Osteocyte (in vitro differentiated cells): ENCODE measurements at regions not wholly inside any gene's neighbourhood (a gene's known extent, or its start where the extent isn't known, plus 50 kb on each side); places are given as distances from the start of the nearest gene placed in this dataset.

ENCODE experiments used
- DNase-seq: peaks from one replicate; pipeline ENCODE4 v3.0.0; 2021; ENCODE audit warnings: mixed read lengths; ENCODE audit not compliant: unreplicated experiment; ENCODE audit errors: extremely low spot score
- H3K27ac Mint-ChIP-seq: one replicate; pipeline ENCODE4 v1.8.0; 2021; ENCODE audit warnings: mild to moderate bottlenecking, mixed read lengths; ENCODE audit not compliant: unreplicated experiment
- H3K27me3 Mint-ChIP-seq: one replicate; pipeline ENCODE4 v1.8.0; 2021; ENCODE audit warnings: mixed read lengths; ENCODE audit not compliant: unreplicated experiment
- H3K36me3 Mint-ChIP-seq: one replicate; pipeline ENCODE4 v1.8.0; 2021; ENCODE audit warnings: mixed read lengths; ENCODE audit not compliant: unreplicated experiment
- H3K4me1 Mint-ChIP-seq: one replicate; pipeline ENCODE4 v1.8.0; 2021; ENCODE audit warnings: mixed read lengths; ENCODE audit not compliant: unreplicated experiment
- H3K4me3 Mint-ChIP-seq: one replicate; pipeline ENCODE4 v1.8.0; 2021; ENCODE audit warnings: mild to moderate bottlenecking, moderate library complexity, mixed read lengths; ENCODE audit not compliant: unreplicated experiment
- H3K9me3 Mint-ChIP-seq: one replicate; pipeline ENCODE4 v1.8.0; 2021; ENCODE audit warnings: mixed read lengths; ENCODE audit not compliant: unreplicated experiment
- TF ChIP-seq, protein P1 (sequence below): fragments of 200-600 bp; sonication (generic); IDR thresholded peaks from 2 replicates; pipeline ENCODE4 v1.5.0; 2021; ENCODE audit warnings: antibody characterized with exemption, mild to moderate bottlenecking, moderate library complexity

DNA sequence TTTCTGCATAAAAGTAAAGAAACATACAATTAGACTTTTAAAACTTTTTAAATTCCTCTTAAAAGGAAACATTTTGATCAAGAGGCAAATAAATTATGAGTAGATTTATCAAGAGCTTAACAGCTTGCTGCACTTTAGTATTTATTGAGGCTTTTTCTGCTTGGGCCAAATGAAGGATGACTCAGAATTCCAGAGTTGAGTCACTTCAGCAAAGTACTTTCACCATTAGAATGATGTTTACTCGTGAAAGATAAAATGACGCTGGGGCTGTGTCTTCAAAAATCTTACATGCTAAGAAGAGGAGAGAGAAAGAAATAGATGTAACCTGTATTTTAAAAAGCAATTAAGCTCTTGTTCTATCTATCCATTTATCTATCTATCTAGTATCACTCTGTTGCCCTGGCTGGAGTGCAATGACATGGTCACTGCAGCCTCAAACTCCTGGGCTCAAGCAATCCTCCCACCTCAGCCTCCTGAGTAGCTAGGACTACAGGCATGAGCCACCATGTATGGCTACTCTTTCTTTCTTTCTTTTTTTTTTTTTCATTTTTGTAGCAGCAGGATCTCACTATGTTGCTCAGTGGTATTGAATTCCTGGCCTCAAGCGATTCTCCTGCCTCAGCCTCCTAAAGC is 75.3 kb upstream of the RIOK3 start:
- no peaks in the 10 kb centered on the region for H3K27me3 Mint-ChIP-seq
- peaks cover 5% of the 10 kb centered on the region for H3K36me3 Mint-ChIP-seq
- no peaks in the 10 kb centered on the region for H3K9me3 Mint-ChIP-seq
- no peak overlapping the region for H3K4me3 Mint-ChIP-seq
- H3K4me1 Mint-ChIP-seq: peaks cover 31% of the 10 kb centered on the region
- TF ChIP-seq, protein P1, sequence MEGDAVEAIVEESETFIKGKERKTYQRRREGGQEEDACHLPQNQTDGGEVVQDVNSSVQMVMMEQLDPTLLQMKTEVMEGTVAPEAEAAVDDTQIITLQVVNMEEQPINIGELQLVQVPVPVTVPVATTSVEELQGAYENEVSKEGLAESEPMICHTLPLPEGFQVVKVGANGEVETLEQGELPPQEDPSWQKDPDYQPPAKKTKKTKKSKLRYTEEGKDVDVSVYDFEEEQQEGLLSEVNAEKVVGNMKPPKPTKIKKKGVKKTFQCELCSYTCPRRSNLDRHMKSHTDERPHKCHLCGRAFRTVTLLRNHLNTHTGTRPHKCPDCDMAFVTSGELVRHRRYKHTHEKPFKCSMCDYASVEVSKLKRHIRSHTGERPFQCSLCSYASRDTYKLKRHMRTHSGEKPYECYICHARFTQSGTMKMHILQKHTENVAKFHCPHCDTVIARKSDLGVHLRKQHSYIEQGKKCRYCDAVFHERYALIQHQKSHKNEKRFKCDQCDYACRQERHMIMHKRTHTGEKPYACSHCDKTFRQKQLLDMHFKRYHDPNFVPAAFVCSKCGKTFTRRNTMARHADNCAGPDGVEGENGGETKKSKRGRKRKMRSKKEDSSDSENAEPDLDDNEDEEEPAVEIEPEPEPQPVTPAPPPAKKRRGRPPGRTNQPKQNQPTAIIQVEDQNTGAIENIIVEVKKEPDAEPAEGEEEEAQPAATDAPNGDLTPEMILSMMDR: no peak
- DNase-seq: no peak
- H3K27ac Mint-ChIP-seq: peak overlapping the region; percentile 88

DNA sequence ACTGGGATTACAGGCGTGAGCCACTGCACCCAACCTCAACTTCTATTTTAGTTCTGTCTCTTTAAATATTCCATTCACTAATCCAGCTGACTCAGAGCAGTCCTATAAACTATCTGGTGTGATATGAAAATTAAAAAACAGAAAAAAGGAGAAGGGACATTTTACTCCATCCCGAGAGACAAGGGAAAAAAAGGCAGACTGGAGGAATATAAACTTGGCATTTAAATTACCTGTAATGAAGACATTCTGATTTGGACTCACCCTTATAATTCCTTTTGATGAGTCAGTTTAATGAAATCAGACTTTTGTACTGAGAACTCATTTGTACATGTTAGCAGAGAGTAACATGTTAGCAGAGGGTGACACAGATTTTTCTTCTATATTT is 74.8 kb upstream of the RIOK3 start:
- Mint-ChIP-seq H3K4me1 (peaks cover 34% of the 10 kb centered on the region), H3K4me3 (no peak overlapping the region), H3K9me3 (no peaks in the 10 kb centered on the region), H3K27me3 (no peaks in the 10 kb centered on the region), H3K27ac (peak overlapping the region; percentile 88), H3K36me3 (peaks cover 5% of the 10 kb centered on the region)
- DNase-seq: no peak
- TF ChIP-seq, protein P1: no peak

DNA sequence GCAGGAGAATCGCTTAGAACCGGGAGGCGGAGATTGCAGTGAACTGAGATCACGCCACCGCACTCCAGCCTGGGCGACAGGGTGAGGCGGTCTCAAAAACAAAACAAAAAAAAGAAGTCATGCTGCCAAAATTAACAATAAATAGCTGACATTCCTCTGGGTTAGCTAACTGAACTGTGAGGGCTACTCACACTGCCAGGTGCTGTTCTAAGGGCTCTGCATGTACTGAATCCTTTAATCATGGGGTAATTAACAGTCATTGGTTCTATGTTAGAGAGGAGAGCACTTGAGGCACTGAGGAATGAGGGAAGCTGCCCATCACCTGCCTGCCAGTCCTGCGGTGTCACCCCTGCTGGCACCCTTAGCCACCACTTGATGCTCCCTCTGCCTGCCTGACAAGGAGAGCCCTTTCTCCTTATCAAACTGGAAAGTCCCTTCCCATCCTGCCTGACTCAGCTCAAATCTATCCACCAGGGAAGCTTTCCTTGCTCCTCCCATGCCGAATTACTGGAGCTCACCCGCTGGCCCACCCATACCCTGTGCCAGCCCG is 73.0 kb upstream of the RIOK3 start:
- Mint-ChIP-seq H3K27ac (peak overlapping the region; percentile 75), H3K4me3 (no peak overlapping the region), H3K36me3 (peaks cover 5% of the 10 kb centered on the region), H3K9me3 (no peaks in the 10 kb centered on the region), H3K4me1 (peaks cover 35% of the 10 kb centered on the region), H3K27me3 (no peaks in the 10 kb centered on the region)
- DNase-seq: no peak
- TF ChIP-seq, protein P1: no peak

DNA sequence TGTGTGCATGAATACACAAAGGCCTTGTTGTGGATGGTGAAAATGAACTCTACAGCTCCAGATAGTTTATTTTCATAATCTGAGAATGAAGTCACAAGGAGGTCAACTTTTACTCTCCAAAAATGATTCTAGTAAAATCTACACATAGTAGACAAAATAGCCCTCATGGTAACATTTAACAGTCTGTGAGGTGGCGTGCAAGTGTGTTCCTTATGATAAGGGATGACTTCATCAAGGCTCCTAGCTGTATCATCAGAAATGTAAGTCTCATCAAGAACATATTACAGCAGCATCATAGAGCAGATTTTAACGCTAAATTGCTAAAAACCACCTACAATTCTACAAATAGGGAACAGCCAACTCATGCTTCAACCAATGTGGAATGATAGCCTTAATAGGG is 72.3 kb upstream of the RIOK3 start:
- no peak overlapping the region for H3K27ac Mint-ChIP-seq
- no peaks in the 10 kb centered on the region for H3K9me3 Mint-ChIP-seq
- H3K27me3 Mint-ChIP-seq: no peaks in the 10 kb centered on the region
- H3K4me1 Mint-ChIP-seq: peaks cover 38% of the 10 kb centered on the region
- no peak for DNase-seq
- no peak overlapping the region for H3K4me3 Mint-ChIP-seq
- H3K36me3 Mint-ChIP-seq: peaks cover 5% of the 10 kb centered on the region
- TF ChIP-seq, protein P1: no peak

DNA sequence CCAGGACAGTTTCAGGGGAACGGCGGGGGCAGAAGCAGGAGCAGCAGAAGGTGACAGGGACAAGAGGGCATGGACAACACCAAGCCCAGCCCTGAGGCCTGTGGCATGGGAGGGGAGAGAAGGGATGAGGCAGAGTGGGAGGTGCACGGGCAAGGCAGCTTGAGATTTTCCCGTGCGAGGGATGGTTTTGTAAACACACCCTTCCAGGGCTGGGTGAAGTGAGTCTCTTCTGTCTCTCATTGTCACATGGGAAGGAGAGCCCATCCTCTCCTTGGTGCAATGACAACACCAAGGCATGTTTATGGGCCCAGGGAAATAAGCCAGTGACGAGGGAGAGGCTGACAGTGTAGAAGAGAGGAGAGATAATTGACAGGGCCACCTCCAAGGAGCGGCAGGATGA is 69.6 kb upstream of the RIOK3 start:
- TF ChIP-seq, protein P1: no peak
- Mint-ChIP-seq H3K9me3 (no peaks in the 10 kb centered on the region), H3K27ac (no peak overlapping the region), H3K27me3 (no peaks in the 10 kb centered on the region), H3K36me3 (no peaks in the 10 kb centered on the region), H3K4me1 (peaks cover 24% of the 10 kb centered on the region), H3K4me3 (no peak overlapping the region)
- DNase-seq: no peak
